ENCODE measurements at regions not wholly inside any gene's neighbourhood (a gene's known extent, or its start where the extent isn't known, plus 50 kb on each side); places are given as distances from the start of the nearest gene placed in this dataset.

DNA sequence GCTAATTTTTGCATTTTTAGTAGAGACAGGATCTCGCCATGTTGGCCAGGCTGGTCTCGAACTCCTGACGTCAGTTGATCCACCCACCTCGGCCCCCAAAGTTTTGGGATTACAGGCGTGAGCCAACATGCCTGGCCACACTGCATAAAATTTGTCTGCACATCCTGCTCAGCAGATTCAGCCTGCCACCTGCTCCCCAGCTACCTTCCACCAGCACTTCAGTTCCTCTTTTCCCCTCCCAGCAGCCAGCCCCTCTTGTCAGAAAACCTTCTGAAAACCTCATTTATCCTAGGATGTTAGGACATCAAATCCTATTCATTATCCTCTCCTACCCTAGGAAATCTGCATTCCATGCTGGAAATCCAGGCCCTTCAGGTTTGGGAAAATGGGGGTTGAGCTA is 78.2 kb upstream of the CALM2 start:
- no peak for ATAC-seq

GRCh38 chr2:47253447-47253846 is 77.1 kb upstream of the CALM2 start:
- no peak for TF ChIP-seq OSR1 (CRISPR knock-in tag; IDR thresholded peaks at IDR 0.05)
- no peak for TF ChIP-seq PPARA (CRISPR knock-in tag; IDR thresholded peaks at IDR 0.05; ENCODE audit: borderline replicate concordance)
- TF ChIP-seq TSHZ2 (CRISPR knock-in tag; IDR thresholded peaks at IDR 0.05): no peak
- TF ChIP-seq GLIS3 (CRISPR knock-in tag; IDR thresholded peaks at IDR 0.05): no peak
- no peak for TF ChIP-seq TCF4 (CRISPR knock-in tag; IDR thresholded peaks at IDR 0.05; ENCODE audit: borderline replicate concordance)
- TF ChIP-seq CSDC2 (CRISPR knock-in tag; IDR thresholded peaks at IDR 0.05): no peak
- TF ChIP-seq ZFP30 (CRISPR knock-in tag; IDR thresholded peaks at IDR 0.05): no peak
- TF ChIP-seq CREB5 (CRISPR knock-in tag; IDR thresholded peaks at IDR 0.05; ENCODE audit: low read depth): no peak
- no peak for TF ChIP-seq ZFP3 (CRISPR knock-in tag; IDR thresholded peaks at IDR 0.05)
- no peak for TF ChIP-seq ZNF565 (CRISPR knock-in tag; conservative IDR thresholded peaks at IDR 0.05; ENCODE audit: low read depth)
- no peak for TF ChIP-seq ZNF8 (CRISPR knock-in tag; IDR thresholded peaks at IDR 0.05)
- TF ChIP-seq, protein P1, sequence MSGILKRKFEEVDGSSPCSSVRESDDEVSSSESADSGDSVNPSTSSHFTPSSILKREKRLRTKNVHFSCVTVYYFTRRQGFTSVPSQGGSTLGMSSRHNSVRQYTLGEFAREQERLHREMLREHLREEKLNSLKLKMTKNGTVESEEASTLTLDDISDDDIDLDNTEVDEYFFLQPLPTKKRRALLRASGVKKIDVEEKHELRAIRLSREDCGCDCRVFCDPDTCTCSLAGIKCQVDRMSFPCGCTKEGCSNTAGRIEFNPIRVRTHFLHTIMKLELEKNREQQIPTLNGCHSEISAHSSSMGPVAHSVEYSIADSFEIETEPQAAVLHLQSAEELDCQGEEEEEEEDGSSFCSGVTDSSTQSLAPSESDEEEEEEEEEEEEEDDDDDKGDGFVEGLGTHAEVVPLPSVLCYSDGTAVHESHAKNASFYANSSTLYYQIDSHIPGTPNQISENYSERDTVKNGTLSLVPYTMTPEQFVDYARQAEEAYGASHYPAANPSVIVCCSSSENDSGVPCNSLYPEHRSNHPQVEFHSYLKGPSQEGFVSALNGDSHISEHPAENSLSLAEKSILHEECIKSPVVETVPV (CRISPR knock-in tag; IDR thresholded peaks at IDR 0.05): no peak
- TF ChIP-seq BACH2 (CRISPR knock-in tag; IDR thresholded peaks at IDR 0.05; ENCODE audit: borderline replicate concordance): no peak
- ATAC-seq: no peak

More for the DNA sequence above, 78.2 kb upstream of the CALM2 start:
- TF ChIP-seq TOX (CRISPR knock-in tag; IDR thresholded peaks at IDR 0.05; ENCODE audit: borderline replicate concordance): no peak
- TF ChIP-seq, protein P1 (CRISPR knock-in tag; IDR thresholded peaks at IDR 0.05): no peak
- no peak for TF ChIP-seq ZNF70 (CRISPR knock-in tag; IDR thresholded peaks at IDR 0.05)
- TF ChIP-seq, protein P2, sequence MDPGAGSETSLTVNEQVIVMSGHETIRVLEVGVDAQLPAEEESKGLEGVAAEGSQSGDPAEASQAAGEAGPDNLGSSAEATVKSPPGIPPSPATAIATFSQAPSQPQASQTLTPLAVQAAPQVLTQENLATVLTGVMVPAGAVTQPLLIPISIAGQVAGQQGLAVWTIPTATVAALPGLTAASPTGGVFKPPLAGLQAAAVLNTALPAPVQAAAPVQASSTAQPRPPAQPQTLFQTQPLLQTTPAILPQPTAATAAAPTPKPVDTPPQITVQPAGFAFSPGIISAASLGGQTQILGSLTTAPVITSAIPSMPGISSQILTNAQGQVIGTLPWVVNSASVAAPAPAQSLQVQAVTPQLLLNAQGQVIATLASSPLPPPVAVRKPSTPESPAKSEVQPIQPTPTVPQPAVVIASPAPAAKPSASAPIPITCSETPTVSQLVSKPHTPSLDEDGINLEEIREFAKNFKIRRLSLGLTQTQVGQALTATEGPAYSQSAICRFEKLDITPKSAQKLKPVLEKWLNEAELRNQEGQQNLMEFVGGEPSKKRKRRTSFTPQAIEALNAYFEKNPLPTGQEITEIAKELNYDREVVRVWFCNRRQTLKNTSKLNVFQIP (CRISPR knock-in tag; IDR thresholded peaks at IDR 0.05; ENCODE audit: borderline replicate concordance, low read depth): no peak
- TF ChIP-seq ESRRG (CRISPR knock-in tag; IDR thresholded peaks at IDR 0.05): no peak
- TF ChIP-seq PPARA (CRISPR knock-in tag; IDR thresholded peaks at IDR 0.05; ENCODE audit: borderline replicate concordance): no peak
- TF ChIP-seq SNAI2 (CRISPR knock-in tag; IDR thresholded peaks at IDR 0.05): no peak
- TF ChIP-seq TSHZ2 (CRISPR knock-in tag; IDR thresholded peaks at IDR 0.05): no peak
- no peak for TF ChIP-seq ZNF565 (CRISPR knock-in tag; conservative IDR thresholded peaks at IDR 0.05; ENCODE audit: low read depth)
- no peak for TF ChIP-seq BACH2 (CRISPR knock-in tag; IDR thresholded peaks at IDR 0.05; ENCODE audit: borderline replicate concordance)
- no peak for TF ChIP-seq TCF4 (CRISPR knock-in tag; IDR thresholded peaks at IDR 0.05; ENCODE audit: borderline replicate concordance)
- no peak for TF ChIP-seq GLIS3 (CRISPR knock-in tag; IDR thresholded peaks at IDR 0.05)
- no peak for TF ChIP-seq CSDC2 (CRISPR knock-in tag; IDR thresholded peaks at IDR 0.05)
